WI38 (cell line): ENCODE measurements at regions not wholly inside any gene's neighbourhood (a gene's known extent, or its start where the extent isn't known, plus 50 kb on each side); places are given as distances from the start of the nearest gene placed in this dataset.

ENCODE experiments used
- H3K4me3 ChIP-seq: 2 replicates; pipeline ENCODE4 v1.5.1; 2011; ENCODE audit warnings: low read depth, mild to moderate bottlenecking, control low read depth, low read length
- CTCF ChIP-seq: IDR thresholded peaks from 2 replicates; pipeline ENCODE4 v1.5.1; 2012; ENCODE audit warnings: low read depth, mild to moderate bottlenecking, control low read depth, low read length

- no peak overlapping the region for H3K4me3 ChIP-seq
- TF ChIP-seq CTCF, result no peak
Measured at GRCh38 chr9:107816561-107817021, 327.0 kb upstream of the KLF4 start.

- no peak overlapping the region for H3K4me3 ChIP-seq
- TF ChIP-seq CTCF, result no peak
Measured at GRCh38 chr9:107815782-107816560, 326.4 kb upstream of the KLF4 start.

DNA sequence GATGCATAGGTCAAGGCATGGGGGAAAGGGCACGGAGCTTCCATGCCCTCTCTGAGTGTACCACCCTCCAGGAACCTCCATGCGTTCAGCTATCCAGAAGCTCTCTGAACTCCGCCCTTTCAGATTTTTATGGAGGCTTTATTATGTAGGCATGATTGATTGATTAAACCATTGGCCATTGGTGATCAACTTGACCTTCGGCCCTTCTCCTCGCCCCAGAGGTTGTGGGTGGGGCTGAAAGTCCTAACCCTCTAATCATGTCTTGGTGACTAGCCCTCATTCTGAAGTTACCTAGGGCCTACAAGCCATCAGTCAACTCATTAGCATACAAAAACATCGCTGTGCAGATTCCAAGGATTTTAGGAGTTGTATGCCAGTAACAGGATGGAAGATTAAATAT is 323.7 kb upstream of the KLF4 start:
- H3K4me3 ChIP-seq, result no peak overlapping the region
- no peak for TF ChIP-seq CTCF

GRCh38 chr9:107810461-107810961 is 320.9 kb upstream of the KLF4 start:
- no peak for TF ChIP-seq CTCF
- no peak overlapping the region for H3K4me3 ChIP-seq

DNA sequence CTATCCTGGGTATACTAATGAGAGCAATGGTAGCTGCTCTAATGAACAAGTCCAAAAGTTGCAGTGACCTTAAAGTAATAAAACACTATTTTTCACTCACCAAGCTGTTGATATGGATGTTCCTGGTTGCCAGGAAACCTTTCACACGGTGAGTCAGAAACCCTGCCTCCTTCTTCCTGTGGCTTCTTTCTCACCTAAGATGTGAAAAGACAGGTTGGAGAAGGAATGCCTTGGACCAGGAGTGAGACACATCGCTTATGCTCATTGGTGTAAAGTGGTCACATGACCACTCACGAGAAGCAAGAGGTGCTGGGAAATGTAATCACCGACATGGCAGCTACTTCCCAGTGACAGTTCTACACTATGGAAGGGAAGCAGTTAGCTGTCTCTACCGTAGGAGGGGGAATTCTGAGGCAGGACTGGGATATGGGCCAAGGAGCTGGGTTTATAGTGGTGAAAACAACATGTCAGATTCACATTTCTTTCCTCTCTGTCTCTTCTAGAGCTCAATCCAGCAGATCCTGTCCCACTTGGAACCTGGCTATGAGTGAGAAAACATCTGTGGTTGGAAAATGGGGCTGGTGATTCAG is 320.4 kb upstream of the KLF4 start:
- TF ChIP-seq CTCF, result no peak
- no peak overlapping the region for H3K4me3 ChIP-seq

DNA sequence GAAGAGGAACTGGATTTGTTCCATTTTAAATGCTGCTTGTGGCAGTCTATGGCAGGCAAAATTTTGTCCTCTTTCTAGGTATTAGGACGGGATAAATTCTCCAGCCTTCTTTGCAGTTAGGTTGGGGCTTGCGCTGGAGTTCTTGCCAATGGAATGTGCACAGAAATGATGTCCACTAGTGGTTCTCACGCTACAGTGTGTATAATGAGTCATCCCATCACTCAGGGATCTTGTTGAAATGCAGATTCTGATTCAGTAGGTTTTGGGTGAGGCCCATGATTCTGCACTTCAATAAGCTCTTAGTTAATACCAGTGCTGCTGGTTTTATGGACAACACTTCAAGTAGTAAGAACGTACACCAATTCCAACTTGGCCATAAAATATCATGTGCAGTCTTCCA is 317.6 kb upstream of the KLF4 start:
- no peak overlapping the region for H3K4me3 ChIP-seq
- TF ChIP-seq CTCF, result no peak

DNA sequence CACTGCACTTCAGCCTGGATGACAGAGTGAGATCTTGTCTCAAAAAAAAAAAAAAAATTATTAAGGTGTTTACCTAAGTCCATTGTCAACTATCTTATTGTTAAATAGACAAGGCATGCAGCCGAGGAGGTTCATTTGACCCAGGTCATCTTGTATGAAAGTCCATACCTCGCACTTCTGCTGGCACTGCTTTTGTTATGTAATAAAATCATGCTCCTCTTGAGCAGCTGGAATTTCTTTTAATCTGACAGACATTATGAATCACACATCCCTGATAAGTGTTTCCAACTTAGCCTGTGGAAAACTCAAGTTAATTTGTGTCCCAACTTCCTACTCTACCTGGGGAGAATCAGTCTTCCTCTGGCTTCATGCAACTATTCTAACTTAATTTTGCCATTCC is 315.6 kb upstream of the KLF4 start:
- TF ChIP-seq CTCF, result no peak

More for the DNA sequence above, 315.6 kb upstream of the KLF4 start:
- H3K4me3 ChIP-seq, result no peak overlapping the region
